ENCODE measurements at regions not wholly inside any gene's neighbourhood (a gene's known extent, or its start where the extent isn't known, plus 50 kb on each side); places are given as distances from the start of the nearest gene placed in this dataset.

- no peaks in the 10 kb centered on the region for H3K27me3 Mint-ChIP-seq
- no peak overlapping the region for H3K27ac Mint-ChIP-seq
- no peaks in the 10 kb centered on the region for H3K9me3 Mint-ChIP-seq
- no peak for ATAC-seq (ENCODE audit: low read depth in 2 of 2)
- no peak overlapping the region for H3K4me3 Mint-ChIP-seq
- H3K4me1 Mint-ChIP-seq = no peaks in the 10 kb centered on the region
- DNase-seq = no peak
- no peaks in the 10 kb centered on the region for H3K36me3 Mint-ChIP-seq
Measured at GRCh38 chr4:165597581-165598480, 219.0 kb downstream of the CPE start.

GRCh38 chr4:165600959-165601683 is 222.3 kb downstream of the CPE start:
- DNase-seq = no peak
- no peak overlapping the region for H3K27ac Mint-ChIP-seq
- H3K27me3 Mint-ChIP-seq = peaks cover 0 to 3% (median 0%) of the 10 kb centered on the region in 3 donors
- H3K4me1 Mint-ChIP-seq = no peaks in the 10 kb centered on the region
- no peaks in the 10 kb centered on the region for H3K9me3 Mint-ChIP-seq
- ATAC-seq (ENCODE audit: low read depth in 2 of 2) = no peak
- H3K4me3 Mint-ChIP-seq = no peak overlapping the region
- H3K36me3 Mint-ChIP-seq = no peaks in the 10 kb centered on the region

- H3K9me3 Mint-ChIP-seq = peaks cover 0 to 4% (median 0%) of the 10 kb centered on the region in 7 donors
- ATAC-seq (ENCODE audit: low read depth in 2 of 2) (no peak), DNase-seq (no peak)
- H3K36me3 Mint-ChIP-seq = no peaks in the 10 kb centered on the region
- H3K4me3 Mint-ChIP-seq = no peak overlapping the region
- H3K27me3 Mint-ChIP-seq = peaks cover 0 to 3% (median 0%) of the 10 kb centered on the region in 3 donors
- no peak overlapping the region for H3K27ac Mint-ChIP-seq
- no peaks in the 10 kb centered on the region for H3K4me1 Mint-ChIP-seq
Measured at GRCh38 chr4:165602621-165603020, 223.8 kb downstream of the CPE start.

- DNase-seq (no peak), ATAC-seq (ENCODE audit: low read depth in 2 of 2) (no peak)
- no peaks in the 10 kb centered on the region for H3K4me1 Mint-ChIP-seq
- H3K27ac Mint-ChIP-seq = no peak overlapping the region
- H3K4me3 Mint-ChIP-seq = no peak overlapping the region
- no peaks in the 10 kb centered on the region for H3K36me3 Mint-ChIP-seq
- H3K27me3 Mint-ChIP-seq = peaks cover 0 to 3% (median 0%) of the 10 kb centered on the region in 3 donors
- H3K9me3 Mint-ChIP-seq = peaks cover 0 to 4% (median 2%) of the 10 kb centered on the region in 7 donors
Measured at GRCh38 chr4:165604181-165604580, 225.4 kb downstream of the CPE start.

GRCh38 chr4:165605811-165606210 is 227.0 kb downstream of the CPE start:
- H3K9me3 Mint-ChIP-seq = peaks cover under 1 to 4% (median 2%) of the 10 kb centered on the region in 7 donors
- no peak for ATAC-seq (ENCODE audit: low read depth in 2 of 2)
- no peaks in the 10 kb centered on the region for H3K36me3 Mint-ChIP-seq
- H3K27ac Mint-ChIP-seq = no peak overlapping the region
- H3K27me3 Mint-ChIP-seq = peaks cover 0 to 3% (median 0%) of the 10 kb centered on the region in 3 donors
- peaks cover 0 to under 1% (median under 1%) of the 10 kb centered on the region in 3 donors for H3K4me1 Mint-ChIP-seq
- no peak overlapping the region for H3K4me3 Mint-ChIP-seq
- no peak for DNase-seq

GRCh38 chr4:165606465-165607205 is 227.8 kb downstream of the CPE start:
- ATAC-seq (ENCODE audit: low read depth in 2 of 2) (no peak), DNase-seq (no peak)
- H3K9me3 Mint-ChIP-seq = peaks cover 2 to 7% (median 4%) of the 10 kb centered on the region in 7 donors
- H3K4me3 Mint-ChIP-seq = no peak overlapping the region
- peaks cover 0 to 3% (median 0%) of the 10 kb centered on the region in 3 donors for H3K27me3 Mint-ChIP-seq
- no peaks in the 10 kb centered on the region for H3K36me3 Mint-ChIP-seq
- peaks cover 0 to 7% (median 5%) of the 10 kb centered on the region in 3 donors for H3K4me1 Mint-ChIP-seq
- no peak overlapping the region for H3K27ac Mint-ChIP-seq

GRCh38 chr4:165609653-165610052 is 230.8 kb downstream of the CPE start:
- ATAC-seq (ENCODE audit: low read depth in 2 of 2) (no peak), DNase-seq (no peak)
- Mint-ChIP-seq H3K4me3 (no peak overlapping the region), H3K27ac (no peak overlapping the region), H3K4me1 (peaks cover 0 to 7% (median 5%) of the 10 kb centered on the region in 3 donors), H3K36me3 (no peaks in the 10 kb centered on the region), H3K27me3 (peaks cover 0 to under 1% (median 0%) of the 10 kb centered on the region in 3 donors), H3K9me3 (peaks cover 2 to 7% (median 4%) of the 10 kb centered on the region in 7 donors)

- Mint-ChIP-seq H3K4me3 (no peak overlapping the region), H3K36me3 (no peaks in the 10 kb centered on the region)
- no peak for ATAC-seq (ENCODE audit: low read depth in 2 of 2)
Measured at GRCh38 chr4:165610679-165611437, 232.1 kb downstream of the CPE start.

GRCh38 chr4:165612936-165613335 is 234.1 kb downstream of the CPE start:
- Mint-ChIP-seq H3K27me3 (no peaks in the 10 kb centered on the region), H3K4me1 (peaks cover 0 to 7% (median 5%) of the 10 kb centered on the region in 3 donors), H3K36me3 (no peaks in the 10 kb centered on the region), H3K9me3 (peaks cover 0 to 11% (median 2%) of the 10 kb centered on the region in 7 donors), H3K27ac (no peak overlapping the region), H3K4me3 (no peak overlapping the region)
- DNase-seq = no peak
- no peak for ATAC-seq (ENCODE audit: low read depth in 2 of 2)

More at GRCh38 chr4:165610679-165611437, 232.1 kb downstream of the CPE start:
- peaks cover 2 to 7% (median 4%) of the 10 kb centered on the region in 7 donors for H3K9me3 Mint-ChIP-seq
- H3K27ac Mint-ChIP-seq = peak overlapping the region in 1 of 6 donors; percentile 69
- H3K27me3 Mint-ChIP-seq = no peaks in the 10 kb centered on the region
- DNase-seq = no peak
- peaks cover 0 to 7% (median 5%) of the 10 kb centered on the region in 3 donors for H3K4me1 Mint-ChIP-seq

GRCh38 chr4:165613581-165613980 is 234.8 kb downstream of the CPE start:
- DNase-seq (no peak), ATAC-seq (ENCODE audit: low read depth in 2 of 2) (no peak)
- Mint-ChIP-seq H3K27ac (no peak overlapping the region), H3K4me3 (no peak overlapping the region), H3K4me1 (peaks cover 0 to 7% (median 5%) of the 10 kb centered on the region in 3 donors), H3K27me3 (no peaks in the 10 kb centered on the region), H3K9me3 (peaks cover 0 to 18% (median 0%) of the 10 kb centered on the region in 7 donors), H3K36me3 (no peaks in the 10 kb centered on the region)

- Mint-ChIP-seq H3K27ac (no peak overlapping the region), H3K4me1 (no peaks in the 10 kb centered on the region), H3K4me3 (no peak overlapping the region), H3K36me3 (no peaks in the 10 kb centered on the region), H3K27me3 (no peaks in the 10 kb centered on the region), H3K9me3 (peaks cover 0 to 11% (median 5%) of the 10 kb centered on the region in 7 donors)
- ATAC-seq (ENCODE audit: low read depth in 2 of 2) (no peak), DNase-seq (no peak)
Measured at GRCh38 chr4:165620913-165621312, 242.1 kb downstream of the CPE start.

GRCh38 chr4:165621983-165622382 is 243.2 kb downstream of the CPE start:
- H3K4me1 Mint-ChIP-seq = no peaks in the 10 kb centered on the region
- H3K4me3 Mint-ChIP-seq = no peak overlapping the region
- DNase-seq = no peak
- H3K9me3 Mint-ChIP-seq = peaks cover 0 to 11% (median 5%) of the 10 kb centered on the region in 7 donors
- H3K36me3 Mint-ChIP-seq = no peaks in the 10 kb centered on the region
- ATAC-seq (ENCODE audit: low read depth in 2 of 2) = no peak
- H3K27ac Mint-ChIP-seq = peak overlapping the region in 1 of 6 donors; percentile 13
- H3K27me3 Mint-ChIP-seq = no peaks in the 10 kb centered on the region

All from naive B cell (primary cell).